Vagina (tissue), 2 donors: ENCODE measurements at regions not wholly inside any gene's neighbourhood (a gene's known extent, or its start where the extent isn't known, plus 50 kb on each side); places are given as distances from the start of the nearest gene placed in this dataset.

Experiments
- CTCF ChIP-seq, 3 experiments: fragments of 450-650 bp in 2 of 3; fragments of 200-600 bp in 1 of 3; sonication (generic) in 1 of 3; IDR thresholded peaks; one replicate each; pipeline ENCODE4 v1.5.1; 2017 to 2019; ENCODE audit warnings: antibody characterized with exemption in 3 of 3, mild to moderate bottlenecking in 2 of 3, moderate library complexity in 2 of 3
- POLR2A ChIP-seq, 2 donors: fragments of 450-650 bp; IDR thresholded peaks; one replicate each; pipeline ENCODE4 v1.6.1; 2017; ENCODE audit warnings: antibody characterized with exemption in 2 of 2, mild to moderate bottlenecking in 2 of 2, moderate library complexity in 2 of 2
- POLR2AphosphoS5 ChIP-seq, 2 donors: sonication (generic); formaldehyde crosslinking; IDR thresholded peaks; one replicate each; pipeline ENCODE4 v1.9.0; 2017; ENCODE audit warnings: antibody characterized with exemption in 2 of 2, mild to moderate bottlenecking in 2 of 2, low read depth in 1 of 2; ENCODE audit not compliant: insufficient read depth in 1 of 2

GRCh38 chr3:15955968-15956367, 158.2 kb upstream of the ANKRD28 start:
- TF ChIP-seq CTCF (IDR thresholded peaks at IDR 0.05) (no peak), POLR2A (IDR thresholded peaks at IDR 0.05) (no peak), POLR2AphosphoS5 (IDR thresholded peaks at IDR 0.05; ENCODE audit: insufficient read depth in 1 of 2, low read depth in 1 of 2) (no peak)
